ENCODE measurements at regions not wholly inside any gene's neighbourhood (a gene's known extent, or its start where the extent isn't known, plus 50 kb on each side); places are given as distances from the start of the nearest gene placed in this dataset.
"Not testable (repeated sequence)": the region's sequence is repeated elsewhere in the genome, so short reads cannot be mapped to it uniquely, and the experiment has no call there.

DNA sequence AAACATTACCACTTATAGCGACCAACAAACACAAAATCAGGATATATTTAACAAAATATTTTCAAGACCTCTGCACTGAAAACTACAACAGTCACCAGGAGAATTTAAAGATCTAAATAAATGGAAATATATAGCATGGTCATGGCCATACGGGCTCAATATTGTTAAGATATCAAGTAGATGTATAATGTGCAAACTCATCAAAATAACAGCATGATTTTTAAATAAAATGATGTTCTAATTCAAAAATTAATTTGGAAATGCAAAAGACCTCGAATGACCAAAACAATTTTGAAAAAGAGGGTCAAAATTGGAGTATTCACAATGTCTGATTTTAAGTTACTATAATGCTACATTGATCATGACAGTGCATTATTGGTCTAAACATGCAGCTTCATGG is 159.1 kb upstream of the NDN start:
- intact Hi-C loops (cut with micrococcal nuclease), result no loop called here

DNA sequence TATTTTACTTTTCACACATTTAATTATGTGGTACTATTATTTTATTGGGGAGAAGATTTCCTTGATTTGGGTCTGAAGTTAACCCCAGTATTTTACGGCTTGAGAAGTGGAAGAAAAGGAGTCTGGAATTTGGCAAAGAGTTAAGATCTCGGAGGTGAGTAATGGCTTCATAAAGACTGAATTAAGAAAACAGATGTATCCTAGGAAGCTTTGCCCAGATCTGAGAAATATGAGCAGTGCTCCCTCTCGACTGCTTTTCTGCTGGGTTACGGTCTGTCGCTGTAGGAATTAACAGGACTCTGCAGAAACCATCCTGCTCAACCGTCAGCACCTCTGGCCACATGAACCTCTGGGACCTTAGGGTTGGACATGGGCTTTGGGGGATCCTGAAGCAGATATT is 163.6 kb upstream of the NDN start:
- intact Hi-C loops (cut with micrococcal nuclease), result no loop called here

DNA sequence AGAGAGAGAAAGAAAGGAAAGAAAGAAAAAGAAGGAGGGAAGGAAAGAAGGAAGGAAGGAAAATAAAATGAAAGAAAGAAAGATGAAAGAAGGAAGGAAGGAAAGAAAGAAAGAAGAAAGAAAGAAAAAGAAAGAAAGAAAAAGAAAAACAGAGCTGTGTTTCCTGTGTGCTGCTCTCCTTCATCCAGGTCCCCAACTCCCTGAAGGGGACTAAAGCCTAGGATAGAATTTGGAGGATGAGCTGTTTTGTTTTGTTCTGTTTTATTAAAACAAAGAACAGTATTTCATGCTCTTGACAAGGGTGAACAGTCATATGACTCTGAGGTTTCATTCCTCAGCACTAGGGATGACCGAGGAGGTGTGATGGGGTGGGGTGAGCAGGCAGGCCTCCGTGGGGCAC is 164.8 kb upstream of the NDN start:
- intact Hi-C loops (cut with micrococcal nuclease), result no loop called here

DNA sequence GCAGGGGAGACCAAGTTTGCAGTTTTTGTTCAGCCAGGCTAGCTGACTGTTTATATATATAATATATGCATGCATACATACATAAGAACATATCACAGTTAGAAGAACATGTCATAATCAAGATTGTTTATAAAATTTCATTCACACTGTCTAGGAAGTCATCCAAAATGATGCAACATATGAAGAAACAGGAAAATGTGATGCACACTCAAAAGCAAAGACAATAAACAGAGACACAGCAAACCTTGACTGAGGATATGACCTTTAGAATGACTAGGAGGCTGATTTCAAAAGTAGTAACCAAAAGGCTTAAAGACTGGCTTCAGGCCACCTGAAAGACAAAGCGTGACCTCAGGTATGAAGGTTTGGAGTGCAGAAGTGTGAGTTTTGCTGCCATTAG is 166.2 kb upstream of the NDN start:
- intact Hi-C loops (cut with micrococcal nuclease), result no loop called here

DNA sequence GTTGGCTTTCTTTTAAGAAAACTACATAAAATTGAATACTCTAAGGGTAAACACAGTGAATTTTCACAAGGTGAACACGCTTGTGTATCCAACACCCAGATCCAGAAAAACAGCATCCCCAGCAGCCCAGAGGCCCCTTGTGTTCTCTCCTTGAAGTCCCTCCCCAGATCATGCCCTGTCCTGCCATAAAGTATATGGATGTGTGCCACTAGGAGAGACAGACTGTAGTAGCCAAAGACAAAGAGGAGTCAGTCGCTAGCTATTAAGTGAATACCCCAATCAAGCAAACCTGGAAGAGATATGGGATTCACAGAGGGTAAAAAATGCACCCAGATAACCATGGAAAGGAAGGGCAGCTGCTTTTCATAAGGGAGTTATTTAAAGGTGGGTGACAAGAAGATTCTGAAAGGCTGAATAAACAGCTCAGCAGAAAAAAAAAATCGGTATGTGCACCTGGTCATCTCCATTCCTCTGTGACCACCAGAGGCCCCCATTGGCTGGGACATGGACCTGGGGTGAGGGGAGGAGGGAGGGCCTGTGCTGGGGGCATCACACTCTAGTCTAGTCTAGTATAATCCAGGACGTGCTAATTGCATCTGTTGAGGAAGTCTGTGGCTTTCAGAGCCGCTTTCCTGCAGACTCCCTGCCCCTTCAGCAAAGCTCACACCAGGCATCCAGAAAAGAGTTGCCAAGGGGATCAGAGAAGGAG is 167.3 kb upstream of the NDN start:
- intact Hi-C loops (cut with micrococcal nuclease), result no loop called here

DNA sequence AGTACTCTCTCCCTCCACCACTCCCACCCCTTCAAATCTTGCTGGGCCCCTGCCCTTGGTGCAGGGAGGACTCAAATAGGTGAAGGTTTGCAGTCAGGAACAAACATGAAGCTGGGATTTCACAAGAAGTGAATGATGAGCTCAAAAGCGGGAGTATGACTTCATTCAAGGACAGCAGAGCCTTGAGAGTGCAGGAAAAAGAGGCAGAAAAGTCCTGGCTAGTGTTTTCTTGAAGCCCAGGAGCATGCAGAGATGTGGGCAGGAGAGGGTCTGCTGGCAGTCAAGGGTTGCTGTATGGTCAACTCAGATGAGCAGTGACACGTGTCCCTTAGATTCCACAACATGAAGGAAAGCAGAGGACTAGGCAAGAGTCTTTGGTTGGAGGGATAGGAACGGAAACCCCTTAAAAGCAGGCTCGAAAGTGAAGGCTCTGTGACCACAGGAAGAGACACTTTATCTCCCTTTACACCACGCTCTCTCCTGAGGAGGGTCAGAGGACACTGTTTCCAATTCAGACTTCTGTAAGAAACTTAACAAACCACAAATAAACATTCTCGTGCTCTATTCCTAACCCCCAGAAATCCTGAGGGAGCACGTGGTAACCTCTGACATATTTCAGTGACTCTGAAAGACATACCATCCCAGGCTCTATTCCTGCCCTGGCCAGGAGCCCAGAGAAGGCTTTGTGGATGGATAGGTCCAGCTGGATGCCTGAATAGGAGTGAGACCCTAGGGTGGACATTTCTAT is 168.0 kb upstream of the NDN start:
- intact Hi-C loops (cut with micrococcal nuclease), result no loop called here

DNA sequence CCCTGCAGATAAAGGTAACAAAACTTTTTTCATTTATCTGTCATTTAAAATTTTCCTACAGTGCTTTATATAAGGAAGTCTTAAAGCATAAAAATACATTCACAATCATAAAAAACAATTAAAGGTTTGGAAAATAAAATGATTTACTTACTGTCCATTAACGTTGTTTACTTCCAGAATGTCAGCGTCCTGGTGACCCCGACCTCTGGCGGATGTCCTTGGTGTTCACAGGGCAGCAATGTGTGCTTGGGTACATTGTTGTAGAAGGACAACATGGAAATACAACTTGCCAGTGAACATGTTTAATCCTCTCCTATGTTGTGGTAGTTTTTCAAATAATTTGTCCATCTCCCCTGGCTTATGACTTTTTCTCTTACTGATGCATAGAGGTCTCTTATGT is 168.8 kb upstream of the NDN start:
- intact Hi-C loops (cut with micrococcal nuclease), result no loop called here

DNA sequence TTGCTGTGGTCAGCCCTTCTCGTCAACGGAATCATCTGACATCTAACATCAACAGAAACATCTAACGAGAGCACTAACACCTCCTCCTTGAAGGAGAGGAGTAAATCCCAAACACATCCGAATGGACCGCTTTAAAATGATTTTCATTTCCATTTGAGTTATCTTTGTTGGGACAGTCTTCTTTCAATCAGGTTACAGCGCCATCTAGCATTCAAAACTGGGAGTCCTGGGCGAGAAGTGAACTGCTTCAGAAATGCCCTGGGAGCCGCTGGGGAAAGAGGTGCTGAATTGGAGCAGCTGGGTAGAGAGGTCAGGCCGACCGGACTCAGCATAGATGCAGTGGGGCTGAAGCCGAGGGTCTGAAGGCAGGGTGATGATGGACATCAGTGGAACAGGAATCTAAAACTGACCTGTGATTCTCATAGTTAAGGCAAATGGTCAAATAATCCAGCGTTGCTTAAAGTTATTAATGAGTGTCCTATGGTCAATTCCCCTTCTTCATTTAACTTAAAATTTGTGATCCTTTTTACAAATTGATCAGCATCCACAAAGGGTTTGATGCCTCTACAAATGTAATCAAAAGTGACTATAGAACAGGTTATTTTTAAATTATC is 170.0 kb upstream of the NDN start:
- intact Hi-C loops (cut with micrococcal nuclease), result no loop called here

DNA sequence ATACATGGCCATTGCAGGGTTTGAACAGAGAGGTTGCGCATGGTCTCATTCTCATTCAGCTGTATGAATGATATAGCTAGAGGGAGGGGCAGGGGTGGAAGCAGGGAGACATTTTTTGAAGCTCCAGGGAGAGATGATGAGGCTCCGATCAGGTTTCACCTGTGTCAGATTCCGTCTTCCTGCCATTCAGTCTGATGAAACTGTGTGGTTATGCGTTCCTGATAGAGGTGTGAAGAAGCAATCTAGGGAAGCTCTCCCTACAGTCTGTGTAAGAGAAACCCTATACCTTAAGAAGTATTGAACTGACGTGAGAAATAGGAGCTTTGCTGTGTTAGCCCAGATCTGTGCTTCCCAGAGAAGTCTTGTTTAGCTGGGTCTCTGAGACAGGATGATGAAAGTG is 171.9 kb upstream of the NDN start:
- intact Hi-C loops (cut with micrococcal nuclease), result no loop called here

DNA sequence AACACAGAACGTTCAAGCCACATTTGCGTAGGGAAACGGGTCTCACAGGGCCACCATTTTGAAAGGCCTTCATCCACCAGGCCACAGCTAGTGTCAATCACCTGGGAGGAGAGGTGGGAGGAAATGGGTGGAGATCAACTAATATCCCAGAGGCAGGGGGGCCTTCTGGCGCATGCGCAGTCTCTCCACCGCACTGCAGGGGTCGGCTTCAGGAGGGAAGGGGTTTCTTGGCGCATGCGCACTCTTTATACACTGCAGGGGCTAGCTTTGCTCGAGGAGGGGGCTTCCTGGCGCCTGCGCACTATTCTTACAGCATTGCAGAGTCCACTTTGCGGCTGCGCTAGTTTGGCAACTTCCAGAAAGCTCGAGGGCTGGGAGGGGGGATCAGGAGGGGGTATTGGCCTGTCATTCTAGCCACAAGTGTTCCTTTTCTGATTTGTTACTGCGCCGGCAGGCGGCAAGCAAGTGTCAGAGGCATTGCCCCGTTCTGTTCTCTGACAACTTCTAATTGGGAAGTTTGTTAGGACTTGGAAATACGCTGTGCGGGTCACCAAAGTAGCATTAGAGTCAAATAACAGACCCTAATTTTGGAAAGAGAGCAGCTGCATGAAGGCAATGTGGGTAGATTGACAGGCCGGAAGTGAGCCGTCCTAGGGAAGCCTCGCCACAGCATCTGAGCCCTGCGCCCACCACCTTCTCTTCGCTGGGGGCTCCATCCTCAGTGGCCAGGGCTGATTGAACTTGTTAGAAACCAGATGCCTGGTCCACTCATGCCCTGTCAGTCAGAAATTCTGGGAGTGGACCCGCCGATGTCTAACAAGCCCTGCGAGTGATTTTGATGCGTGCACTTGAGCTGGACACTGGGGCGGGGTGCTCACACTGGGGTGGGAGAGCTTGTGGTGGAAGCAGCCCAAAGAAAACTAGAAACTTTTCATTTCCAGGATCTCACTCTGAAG is 173.5 kb upstream of the NDN start:
- intact Hi-C loops (cut with micrococcal nuclease), result no loop called here

DNA sequence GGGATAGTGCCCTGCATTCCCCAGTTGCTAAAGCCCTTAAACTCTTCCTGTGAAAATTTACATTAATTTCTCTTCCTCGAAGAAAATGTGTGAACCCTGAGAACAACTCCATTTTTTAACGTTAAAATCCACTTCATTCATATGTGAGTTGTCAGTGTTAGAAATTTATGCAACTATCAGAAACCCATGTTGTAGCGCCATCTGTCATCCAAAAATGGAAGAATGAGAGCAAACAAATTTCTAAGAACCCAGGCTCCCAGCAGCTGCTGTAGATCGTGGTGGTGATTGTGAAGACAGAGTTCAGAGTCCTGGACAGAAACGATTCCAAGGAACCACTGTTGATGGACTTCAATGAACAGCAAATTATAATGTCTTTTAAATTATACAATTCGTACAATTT is 179.7 kb upstream of the NDN start:
- intact Hi-C loops (cut with micrococcal nuclease), result no loop called here

DNA sequence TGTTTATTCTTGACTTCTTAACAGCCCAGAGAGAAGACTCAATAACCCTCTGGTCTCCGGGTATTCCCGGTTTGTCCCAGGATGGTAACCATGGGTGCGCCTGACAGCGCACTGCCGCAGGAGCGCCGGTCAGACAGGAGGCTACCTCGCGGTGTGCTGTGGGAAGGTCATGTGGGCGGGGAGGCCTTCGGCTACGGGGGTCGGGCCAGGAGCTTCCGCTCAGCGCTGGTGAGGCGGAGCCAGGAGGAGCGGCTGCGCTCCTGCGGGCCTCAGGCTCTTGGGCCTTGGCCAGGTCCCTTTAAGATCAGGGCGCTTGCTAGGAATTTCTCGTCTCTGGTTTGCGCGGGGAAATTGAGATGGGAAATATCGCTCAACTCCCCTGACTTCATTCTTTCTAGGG is 182.3 kb upstream of the NDN start:
- intact Hi-C loops (cut with micrococcal nuclease), result no loop called here

DNA sequence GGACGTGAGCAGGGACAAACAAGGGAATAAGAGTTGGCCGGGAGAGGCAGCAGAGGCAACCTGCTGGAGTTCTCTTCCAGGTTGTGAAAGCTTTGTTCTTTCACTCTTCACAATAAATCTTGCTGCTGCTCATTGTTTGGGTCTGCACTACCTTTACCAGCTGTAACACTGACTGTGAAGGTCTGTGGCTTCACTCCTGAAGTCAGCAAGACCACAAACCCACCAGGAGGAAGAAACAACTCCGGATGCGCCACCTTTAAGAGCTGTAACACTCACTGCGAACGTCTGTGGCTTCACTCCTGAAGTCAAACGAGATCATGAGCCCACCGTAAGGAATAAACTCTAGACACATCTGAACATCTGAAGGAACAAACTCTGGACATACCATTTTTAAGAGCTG is 186.5 kb upstream of the NDN start:
- intact Hi-C loops (cut with micrococcal nuclease), result not testable (repeated sequence)

DNA sequence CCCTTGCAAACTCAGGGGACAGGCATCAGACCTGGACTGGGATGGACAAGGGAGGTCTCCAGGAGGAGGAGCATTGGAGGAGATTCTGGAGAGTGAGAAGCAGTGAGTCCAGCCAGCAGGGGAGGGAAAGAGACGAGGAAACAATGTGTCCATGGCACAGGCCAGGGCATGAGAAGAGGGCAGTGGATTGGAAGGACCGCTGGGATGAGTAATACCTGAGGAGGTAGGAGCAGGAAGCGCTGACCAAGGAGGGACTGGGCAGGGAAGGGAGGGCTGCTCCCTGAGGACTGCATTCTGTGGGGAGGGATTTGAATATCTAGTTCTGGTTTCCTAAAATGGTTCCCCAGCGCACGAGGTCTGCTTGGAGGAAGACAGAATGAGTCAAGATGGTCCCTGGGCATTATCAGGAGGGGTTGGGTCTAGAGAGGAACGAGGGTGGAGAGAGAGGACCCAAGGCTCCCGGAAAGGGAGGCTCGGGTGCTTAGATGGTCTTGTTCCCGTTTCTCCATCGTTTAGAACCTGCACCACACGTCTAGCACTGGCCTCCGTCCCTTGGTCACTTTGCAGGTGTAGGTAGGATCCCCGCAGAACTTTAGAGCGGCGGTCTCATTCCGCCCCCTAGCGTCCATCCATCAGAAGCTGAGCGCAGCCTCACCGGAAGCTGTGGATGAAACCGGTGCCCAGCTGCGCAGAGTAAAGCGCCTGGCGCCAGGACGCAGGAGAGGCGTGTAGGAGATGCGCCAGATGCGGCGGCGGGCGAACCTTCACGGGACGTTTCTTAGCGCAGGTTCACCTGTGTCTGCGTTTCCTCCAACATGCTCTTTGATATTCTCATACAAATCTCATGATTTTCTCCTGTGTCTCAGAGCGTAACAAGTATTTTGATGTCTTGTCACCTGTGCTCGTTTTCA is 190.7 kb upstream of the NDN start:
- intact Hi-C loops (cut with micrococcal nuclease), result loop anchor here (5.0 kb wide), 2 partner anchors 235 to 250 kb away; no protein-coding TSS in a partner anchor

DNA sequence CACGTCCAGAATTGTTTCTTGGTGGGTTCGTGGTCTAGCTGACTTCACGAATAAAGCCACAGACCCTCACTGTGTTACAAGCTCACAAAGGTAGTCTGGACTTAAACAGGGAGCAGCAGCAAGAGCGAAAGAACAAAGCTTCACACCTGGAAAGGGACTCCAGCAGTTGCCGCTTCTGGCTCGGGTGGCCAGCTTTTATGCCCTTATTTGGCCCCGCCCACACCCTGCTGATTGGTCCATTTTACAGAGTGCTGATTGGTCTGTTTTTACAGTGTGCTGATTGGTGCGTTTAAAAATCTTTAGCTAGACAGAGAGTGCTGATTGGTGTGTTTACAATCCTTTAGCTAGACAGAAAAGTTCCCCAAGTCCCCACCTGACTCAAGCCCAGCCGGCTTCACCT is 194.2 kb upstream of the NDN start:
- intact Hi-C loops (cut with micrococcal nuclease), result no loop called here

DNA sequence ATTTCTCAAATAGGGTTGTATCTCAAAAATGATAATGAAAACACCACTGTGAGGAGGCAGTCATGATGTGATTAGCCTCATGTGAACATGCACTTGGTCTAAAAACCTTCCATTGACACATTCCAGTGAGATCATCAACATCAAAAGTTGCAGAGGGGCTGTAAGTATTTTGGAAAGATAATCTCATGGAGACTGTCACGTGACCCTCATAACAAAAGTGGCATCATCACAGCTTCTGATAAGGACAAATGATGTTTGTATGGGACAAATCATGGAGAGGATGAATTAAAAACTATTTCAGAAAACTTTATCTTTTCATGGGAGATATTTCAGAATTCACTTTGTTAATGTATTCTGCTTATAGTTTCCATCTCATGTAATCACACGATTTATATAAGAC is 203.1 kb upstream of the NDN start:
- intact Hi-C loops (cut with micrococcal nuclease), result no loop called here

DNA sequence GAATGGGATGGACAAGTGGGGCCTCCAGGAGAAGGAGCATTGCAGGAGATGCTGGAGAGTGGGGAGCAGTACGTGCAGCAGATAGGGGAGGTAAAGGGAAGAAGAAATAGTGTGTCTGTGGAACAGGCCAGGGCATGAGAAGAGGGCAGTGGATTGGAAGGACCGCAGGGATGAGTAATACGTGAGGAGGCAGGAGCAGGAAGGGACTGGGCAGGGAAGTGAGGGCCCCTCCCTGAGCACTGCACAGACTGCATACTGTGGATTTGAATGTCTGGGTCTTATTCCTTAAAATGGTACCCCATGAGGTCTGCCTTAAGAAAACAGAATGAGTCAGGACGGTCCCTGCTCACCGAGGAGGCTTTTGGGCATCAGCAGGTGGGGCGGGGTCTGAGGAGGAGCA is 210.0 kb upstream of the NDN start:
- intact Hi-C loops (cut with micrococcal nuclease), result no loop called here

DNA sequence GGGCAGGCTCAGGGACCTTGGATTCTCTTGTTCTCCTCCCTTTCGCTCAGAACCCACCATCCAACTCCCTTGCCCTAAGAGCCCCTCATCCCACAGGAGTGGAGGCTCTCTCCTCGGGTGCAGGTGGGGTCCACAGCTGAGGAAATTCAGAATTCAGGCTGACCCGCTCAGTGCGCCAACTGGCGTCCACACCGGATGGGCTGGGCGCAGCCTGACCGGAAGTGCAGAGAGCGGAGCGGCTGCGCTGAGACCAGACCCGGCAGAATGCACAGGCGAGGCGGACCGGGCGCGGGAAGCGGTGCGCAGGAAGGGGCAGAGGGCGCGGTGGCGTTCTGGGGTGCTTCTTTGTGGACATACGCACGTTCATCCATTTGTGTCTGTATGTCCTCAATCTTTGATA is 210.4 kb upstream of the NDN start:
- intact Hi-C loops (cut with micrococcal nuclease), result no loop called here

DNA sequence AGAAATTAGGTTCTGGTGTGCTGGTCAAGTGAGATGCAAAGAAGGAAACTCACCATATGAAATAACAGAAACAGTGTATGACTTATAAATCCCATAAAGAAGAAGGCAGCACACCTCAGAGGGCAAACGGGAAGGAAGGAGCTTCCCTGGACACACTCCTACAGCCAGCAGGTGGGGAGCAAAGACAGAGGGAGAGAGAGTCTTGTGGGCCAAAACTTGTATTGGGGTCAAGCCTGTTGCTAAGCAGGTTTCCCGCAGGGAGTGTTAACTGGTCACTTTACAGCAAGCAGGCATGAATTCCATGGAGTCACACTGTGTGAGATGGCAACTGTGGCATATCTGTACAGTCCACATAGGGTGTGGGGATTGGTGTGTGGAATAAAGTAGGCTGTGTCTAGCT is 222.9 kb upstream of the NDN start:
- intact Hi-C loops (cut with micrococcal nuclease), result no loop called here

DNA sequence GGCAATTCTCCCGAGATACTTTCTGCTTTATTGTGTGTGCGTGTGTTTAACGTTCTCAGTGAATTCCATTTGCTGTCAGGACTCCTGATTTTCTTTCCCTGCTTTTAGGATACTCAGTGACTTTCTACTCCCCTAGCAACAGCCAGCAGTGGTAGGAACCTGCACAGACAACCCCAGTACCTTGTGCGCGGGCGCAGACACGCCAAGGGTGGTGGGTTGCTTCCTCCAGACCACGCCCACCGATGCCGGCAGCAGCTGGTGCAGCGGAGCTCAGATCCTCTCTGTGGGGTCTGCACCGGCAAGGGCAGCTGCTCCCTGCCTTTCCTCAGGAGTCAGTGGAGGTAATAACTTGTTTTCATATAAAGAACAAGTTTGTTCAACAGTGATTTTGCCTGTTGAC is 225.1 kb upstream of the NDN start:
- intact Hi-C loops (cut with micrococcal nuclease), result no loop called here

DNA sequence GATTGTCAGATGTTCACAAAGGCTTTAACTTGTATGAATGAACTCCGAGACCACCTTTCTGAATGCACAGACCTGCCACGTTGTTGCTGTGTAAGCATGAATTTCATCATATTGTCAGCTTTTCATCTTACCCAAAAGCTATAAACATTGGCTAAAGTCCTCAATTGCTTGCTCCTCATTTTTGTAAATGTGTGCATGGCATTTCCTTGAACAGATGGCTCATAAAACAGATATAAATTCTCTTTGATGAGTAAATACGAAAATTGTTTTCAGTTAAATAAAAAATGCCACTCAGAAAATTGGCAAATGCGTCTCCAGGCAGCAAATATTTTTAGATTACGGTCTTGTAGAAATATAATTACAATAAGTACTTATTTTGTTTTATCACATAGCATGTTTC is 226.0 kb upstream of the NDN start:
- intact Hi-C loops (cut with micrococcal nuclease), result no loop called here

Data from T-helper 1 cell treated with Interleukin-12 subunit alpha and Interleukin-12 subunit beta and Interleukin-4 antibody, amounts not matched to agents 30 ng/mL and 1 ng/mL, for 36 hours (primary cell).